ENCODE measurements at regions not wholly inside any gene's neighbourhood (a gene's known extent, or its start where the extent isn't known, plus 50 kb on each side); places are given as distances from the start of the nearest gene placed in this dataset.

DNA sequence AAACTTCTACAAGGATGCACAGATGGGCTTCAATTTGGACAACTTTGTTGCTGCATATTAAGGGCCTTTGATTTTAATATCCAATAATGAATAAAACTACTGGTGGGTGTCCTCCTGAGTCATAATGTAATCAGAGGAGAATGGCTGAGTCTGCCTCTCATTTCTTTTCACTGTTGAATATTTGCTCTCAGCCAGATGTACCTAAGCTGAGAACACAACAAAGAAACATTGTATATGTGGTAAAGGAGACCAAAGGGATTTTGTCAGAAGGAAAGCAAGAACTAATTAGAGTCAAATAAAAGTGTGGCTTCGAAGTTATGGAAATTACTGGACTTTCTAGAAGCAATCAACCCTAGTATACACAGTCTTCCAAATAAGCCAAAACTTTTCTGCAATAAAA lies 131.0 kb upstream of the BET1 start:
- TF ChIP-seq, protein P1, sequence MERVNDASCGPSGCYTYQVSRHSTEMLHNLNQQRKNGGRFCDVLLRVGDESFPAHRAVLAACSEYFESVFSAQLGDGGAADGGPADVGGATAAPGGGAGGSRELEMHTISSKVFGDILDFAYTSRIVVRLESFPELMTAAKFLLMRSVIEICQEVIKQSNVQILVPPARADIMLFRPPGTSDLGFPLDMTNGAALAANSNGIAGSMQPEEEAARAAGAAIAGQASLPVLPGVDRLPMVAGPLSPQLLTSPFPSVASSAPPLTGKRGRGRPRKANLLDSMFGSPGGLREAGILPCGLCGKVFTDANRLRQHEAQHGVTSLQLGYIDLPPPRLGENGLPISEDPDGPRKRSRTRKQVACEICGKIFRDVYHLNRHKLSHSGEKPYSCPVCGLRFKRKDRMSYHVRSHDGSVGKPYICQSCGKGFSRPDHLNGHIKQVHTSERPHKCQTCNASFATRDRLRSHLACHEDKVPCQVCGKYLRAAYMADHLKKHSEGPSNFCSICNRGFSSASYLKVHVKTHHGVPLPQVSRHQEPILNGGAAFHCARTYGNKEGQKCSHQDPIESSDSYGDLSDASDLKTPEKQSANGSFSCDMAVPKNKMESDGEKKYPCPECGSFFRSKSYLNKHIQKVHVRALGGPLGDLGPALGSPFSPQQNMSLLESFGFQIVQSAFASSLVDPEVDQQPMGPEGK (CRISPR knock-in tag; IDR thresholded peaks at IDR 0.05; ENCODE audit: borderline replicate concordance): no peak
- TF ChIP-seq ZNF70 (CRISPR knock-in tag; IDR thresholded peaks at IDR 0.05): no peak
- no peak for TF ChIP-seq ZNF8 (CRISPR knock-in tag; IDR thresholded peaks at IDR 0.05)
- TF ChIP-seq OSR1 (CRISPR knock-in tag; IDR thresholded peaks at IDR 0.05): no peak
- TF ChIP-seq ESRRG (CRISPR knock-in tag; IDR thresholded peaks at IDR 0.05): no peak
- no peak for TF ChIP-seq ZFP30 (CRISPR knock-in tag; IDR thresholded peaks at IDR 0.05)
- no peak for TF ChIP-seq TCF4 (CRISPR knock-in tag; IDR thresholded peaks at IDR 0.05; ENCODE audit: borderline replicate concordance)
- no peak for TF ChIP-seq RARB (CRISPR knock-in tag; IDR thresholded peaks at IDR 0.05)
- no peak for TF ChIP-seq BACH2 (CRISPR knock-in tag; IDR thresholded peaks at IDR 0.05; ENCODE audit: borderline replicate concordance)

Measured in SK-N-SH treated with all-trans-retinoic acid at 6 μM for 48 hours (cell line).